Gastroesophageal sphincter (tissue), 4 donors: ENCODE measurements at regions not wholly inside any gene's neighbourhood (a gene's known extent, or its start where the extent isn't known, plus 50 kb on each side); places are given as distances from the start of the nearest gene placed in this dataset.

Source experiments
- ATAC-seq: fragments of 150-250 bp; one replicate; pipeline ENCODE4 v1.9.1; 2016; ENCODE audit warnings: mild to moderate bottlenecking, moderate library complexity
- H3K27ac ChIP-seq, 4 donors: fragments of 200-600 bp; sonication (generic) in 3 of 4; 1 replicate in 3 of 4; 2 replicates in 1 of 4; pipeline ENCODE4 v1.5.1; 2016 to 2019
- H3K27me3 ChIP-seq: fragments of 200-600 bp; sonication (generic); one replicate; pipeline ENCODE4 v1.5.1; 2019
- H3K36me3 ChIP-seq, 2 donors: fragments of 200-600 bp; sonication (generic); one replicate each; pipeline ENCODE4 v1.5.1; 2019; ENCODE audit warnings: control low read depth in 1 of 2
- H3K4me1 ChIP-seq, 3 donors: fragments of 200-600 bp; sonication (generic); 1 replicate in 2 of 3; 2 replicates in 1 of 3; pipeline ENCODE4 v1.5.1; 2016 to 2019; ENCODE audit warnings: control low read depth in 2 of 3
- H3K4me3 ChIP-seq, 2 donors: fragments of 200-600 bp; sonication (generic); one replicate each; pipeline ENCODE4 v1.5.1; 2019; ENCODE audit warnings: mild to moderate bottlenecking in 1 of 2, moderate library complexity in 1 of 2
- H3K9me3 ChIP-seq, 3 donors: fragments of 200-600 bp; sonication (generic); one replicate each; pipeline ENCODE4 v1.5.1; 2017 to 2019; ENCODE audit warnings: control low read depth in 2 of 3
- EP300 ChIP-seq: sonication (generic); formaldehyde crosslinking; IDR thresholded peaks from one replicate; pipeline ENCODE4 v1.6.1; 2017; ENCODE audit warnings: antibody characterized with exemption, mild to moderate bottlenecking
- POLR2A ChIP-seq, 2 donors: fragments of 450-650 bp; IDR thresholded peaks; one replicate each; pipeline ENCODE4 v1.6.1; 2017; ENCODE audit warnings: antibody characterized with exemption in 2 of 2, mild to moderate bottlenecking in 2 of 2, moderate library complexity in 1 of 2
- POLR2AphosphoS5 ChIP-seq: sonication (generic); formaldehyde crosslinking; IDR thresholded peaks from one replicate; pipeline ENCODE4 v1.6.1; 2017; ENCODE audit warnings: antibody characterized with exemption
- WGBS, 2 donors: methylation state at CpG; one replicate each; pipeline ENCODE4 v1.1.5; 2018; ENCODE audit warnings: low coverage in 1 of 2; 5-methylcytosine and 5-hydroxymethylcytosine counted together
- TF ChIP-seq, protein P1 (sequence below), 4 experiments: fragments of 200-600 bp in 2 of 4; fragments of 450-650 bp in 2 of 4; sonication (generic) in 1 of 4; IDR thresholded peaks; one replicate each; pipeline ENCODE4 v1.5.1; 2017 to 2019; ENCODE audit warnings: antibody characterized with exemption in 4 of 4, mild to moderate bottlenecking in 2 of 4, moderate library complexity in 2 of 4

DNA sequence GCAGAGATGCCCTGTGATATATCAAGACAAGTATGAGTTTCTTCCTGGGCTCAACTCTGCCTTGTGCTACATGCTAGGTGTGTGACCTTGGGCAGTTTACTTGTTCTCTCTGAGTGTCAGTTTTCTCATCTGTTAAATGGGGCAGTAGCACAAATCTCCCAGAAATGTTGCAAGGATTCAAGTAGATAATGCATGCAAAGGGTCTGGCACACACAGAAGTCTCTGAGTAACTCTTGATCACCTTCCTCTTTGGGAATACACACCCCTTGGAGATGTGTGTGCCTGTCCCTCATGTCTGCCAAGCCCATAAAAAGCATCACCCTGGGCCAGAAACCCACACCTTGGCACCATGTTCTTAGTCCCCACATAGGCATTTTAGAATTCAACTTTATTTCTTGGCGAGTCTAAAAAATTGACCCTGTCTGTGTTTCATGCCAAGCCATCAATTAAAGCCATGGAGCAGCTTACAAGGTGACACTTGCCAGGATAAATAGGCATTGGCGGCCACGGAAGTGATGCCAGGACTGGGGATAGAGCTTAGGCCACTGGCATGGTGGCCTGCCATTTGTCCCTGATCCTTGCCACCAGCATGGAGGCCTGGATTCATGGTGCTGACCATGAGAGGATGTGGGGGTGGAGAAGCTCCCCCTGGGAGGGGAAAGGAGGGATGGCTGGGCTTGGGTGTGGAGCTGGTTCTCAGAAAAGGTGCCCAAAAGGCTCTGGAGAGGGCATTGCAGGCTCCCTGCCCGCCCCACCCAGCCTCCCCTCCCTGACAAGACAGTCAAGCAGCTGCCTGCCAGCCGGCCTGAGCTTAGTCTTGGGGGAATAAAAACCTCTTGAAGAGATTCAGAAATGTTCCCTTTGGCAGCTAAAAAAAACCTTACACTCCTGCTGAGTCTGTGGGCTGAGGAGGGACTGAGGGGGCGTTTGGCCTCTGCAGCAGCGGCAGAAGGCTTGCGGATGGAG is 118.0 kb upstream of the IPO9 start:
- Histone ChIP-seq H3K9me3 (no peaks in the 10 kb centered on the region), H3K4me1 (peaks cover 7 to 78% (median 61%) of the 10 kb centered on the region in 3 donors), H3K27ac (peak overlapping the region; percentile 2 to 95 (median 85)), H3K27me3 (no peaks in the 10 kb centered on the region), H3K4me3 (no peak overlapping the region), H3K36me3 (no peaks in the 10 kb centered on the region)
- no peak for TF ChIP-seq EP300
- TF ChIP-seq POLR2AphosphoS5: no peak
- TF ChIP-seq, protein P1, sequence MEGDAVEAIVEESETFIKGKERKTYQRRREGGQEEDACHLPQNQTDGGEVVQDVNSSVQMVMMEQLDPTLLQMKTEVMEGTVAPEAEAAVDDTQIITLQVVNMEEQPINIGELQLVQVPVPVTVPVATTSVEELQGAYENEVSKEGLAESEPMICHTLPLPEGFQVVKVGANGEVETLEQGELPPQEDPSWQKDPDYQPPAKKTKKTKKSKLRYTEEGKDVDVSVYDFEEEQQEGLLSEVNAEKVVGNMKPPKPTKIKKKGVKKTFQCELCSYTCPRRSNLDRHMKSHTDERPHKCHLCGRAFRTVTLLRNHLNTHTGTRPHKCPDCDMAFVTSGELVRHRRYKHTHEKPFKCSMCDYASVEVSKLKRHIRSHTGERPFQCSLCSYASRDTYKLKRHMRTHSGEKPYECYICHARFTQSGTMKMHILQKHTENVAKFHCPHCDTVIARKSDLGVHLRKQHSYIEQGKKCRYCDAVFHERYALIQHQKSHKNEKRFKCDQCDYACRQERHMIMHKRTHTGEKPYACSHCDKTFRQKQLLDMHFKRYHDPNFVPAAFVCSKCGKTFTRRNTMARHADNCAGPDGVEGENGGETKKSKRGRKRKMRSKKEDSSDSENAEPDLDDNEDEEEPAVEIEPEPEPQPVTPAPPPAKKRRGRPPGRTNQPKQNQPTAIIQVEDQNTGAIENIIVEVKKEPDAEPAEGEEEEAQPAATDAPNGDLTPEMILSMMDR (IDR thresholded peaks at IDR 0.05): no peak
- no peak for TF ChIP-seq POLR2A (IDR thresholded peaks at IDR 0.05)
- ATAC-seq: no peak
- 30 to 68% methylated on average over 3 to 4 of the region's 8 CpGs for WGBS, 2 donors

DNA sequence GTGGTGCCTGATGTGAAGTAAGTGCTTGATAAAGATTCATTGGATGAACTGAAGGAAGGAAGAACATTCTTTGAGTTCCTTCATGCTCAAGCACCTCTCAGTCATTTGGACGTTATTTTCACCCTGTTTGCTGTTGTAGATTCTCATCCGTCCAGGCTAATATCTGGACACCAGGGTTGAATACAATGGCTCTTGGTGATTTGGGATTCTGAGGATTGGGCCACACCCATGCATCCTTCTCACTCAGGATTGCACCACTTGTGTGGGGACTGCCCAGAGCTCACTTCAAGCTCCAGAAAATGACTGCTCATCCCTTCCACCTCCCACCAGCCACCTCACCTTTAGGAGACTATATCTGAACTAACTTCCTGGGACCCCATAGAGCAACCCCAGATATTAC is 117.1 kb upstream of the IPO9 start:
- Histone ChIP-seq H3K4me3 (no peak overlapping the region), H3K9me3 (no peaks in the 10 kb centered on the region), H3K27ac (peak overlapping the region; percentile 30 to 95 (median 85)), H3K4me1 (peaks cover 7 to 87% (median 64%) of the 10 kb centered on the region in 3 donors), H3K27me3 (no peaks in the 10 kb centered on the region), H3K36me3 (no peaks in the 10 kb centered on the region)
- TF ChIP-seq, protein P1 (IDR thresholded peaks at IDR 0.05): no peak
- no peak for TF ChIP-seq EP300
- no peak for TF ChIP-seq POLR2AphosphoS5
- TF ChIP-seq POLR2A (IDR thresholded peaks at IDR 0.05): no peak
- WGBS, 2 donors: 19 to 63% methylated on average over 2 of the region's 2 CpGs
- ATAC-seq: peak; percentile 4

DNA sequence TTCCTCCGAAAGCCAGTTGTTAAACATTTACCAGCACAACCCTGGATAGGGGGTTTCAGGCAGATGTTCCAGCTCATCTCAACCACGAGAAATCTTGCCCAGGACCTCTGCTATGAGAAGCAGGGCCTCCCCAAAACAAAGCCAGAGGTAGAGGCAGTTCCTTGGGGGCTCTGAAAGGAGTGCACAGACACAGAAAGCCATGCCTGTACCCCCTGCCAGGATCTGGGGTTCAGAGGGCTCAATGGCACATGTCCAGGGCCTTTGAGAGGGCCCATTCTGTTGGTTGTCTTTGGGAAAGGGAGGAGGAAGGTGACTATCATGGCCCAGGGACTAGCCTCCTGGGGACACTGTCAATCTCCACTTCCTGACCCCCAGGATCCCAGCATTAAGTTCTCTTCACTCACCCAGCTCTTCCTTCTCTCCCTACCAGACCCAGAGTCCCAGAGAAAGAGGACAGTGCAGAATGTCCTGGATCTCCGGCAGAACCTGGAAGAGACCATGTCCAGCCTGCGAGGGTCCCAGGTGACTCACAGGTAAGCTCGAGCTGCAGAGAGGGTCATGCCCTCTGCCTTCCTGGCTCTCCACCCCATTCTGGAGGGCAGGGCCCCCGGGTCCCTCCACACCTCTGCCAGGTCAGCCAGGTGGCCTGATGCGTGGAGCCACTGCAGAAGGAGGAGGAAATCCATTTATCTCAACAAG is 116.4 kb upstream of the IPO9 start:
- H3K36me3 ChIP-seq: no peaks in the 10 kb centered on the region
- peaks cover 7 to 95% (median 66%) of the 10 kb centered on the region in 3 donors for H3K4me1 ChIP-seq
- TF ChIP-seq, protein P1 (IDR thresholded peaks at IDR 0.05): no peak
- TF ChIP-seq POLR2A (IDR thresholded peaks at IDR 0.05) (no peak), EP300 (no peak), POLR2AphosphoS5 (no peak)
- peak overlapping the region; percentile 64 to 95 (median 85) for H3K27ac ChIP-seq
- ATAC-seq: no peak
- H3K9me3 ChIP-seq: no peaks in the 10 kb centered on the region
- no peak overlapping the region for H3K4me3 ChIP-seq
- H3K27me3 ChIP-seq: no peaks in the 10 kb centered on the region
- WGBS, 2 donors: 54 to 94% methylated on average over 2 to 3 of the region's 7 CpGs

DNA sequence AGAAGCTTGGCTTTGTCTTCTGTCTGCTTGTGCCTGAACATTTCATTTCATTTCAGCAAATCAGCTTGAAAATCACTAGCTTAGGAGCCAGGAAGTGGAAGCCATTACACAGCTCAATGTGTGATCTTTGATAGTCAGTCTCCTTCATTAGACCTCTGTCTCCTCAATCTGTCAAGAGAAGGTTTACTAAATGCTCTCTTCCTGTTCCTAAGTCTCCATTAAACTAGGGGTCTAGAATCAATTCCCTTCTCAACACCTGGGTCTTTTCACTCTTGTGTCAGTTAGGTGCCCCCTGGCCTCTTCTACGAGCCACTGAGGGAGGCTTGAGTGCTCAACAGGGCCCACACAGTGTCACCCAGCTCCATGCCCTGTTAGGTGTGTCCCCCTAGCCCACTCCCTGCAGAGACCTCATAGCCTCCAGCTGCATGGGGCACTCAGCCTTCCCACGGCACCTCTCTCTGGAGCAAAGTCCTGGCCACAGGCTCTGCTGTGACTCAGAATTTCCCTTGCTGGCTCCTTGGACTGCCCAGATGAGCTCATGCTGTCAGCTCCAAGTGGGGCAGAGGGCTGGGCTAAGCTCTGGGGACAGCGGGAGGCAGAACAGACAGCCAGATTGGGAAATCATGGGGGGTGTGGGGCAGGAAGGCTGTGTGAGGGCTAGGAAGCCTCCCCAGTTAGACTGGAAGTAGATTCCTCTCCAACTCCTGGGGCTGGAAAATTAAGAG is 115.7 kb upstream of the IPO9 start:
- ATAC-seq: peak; percentile 91
- no peak for TF ChIP-seq POLR2A (IDR thresholded peaks at IDR 0.05)
- TF ChIP-seq POLR2AphosphoS5: peak; percentile 99
- peaks cover 0 to 2% of the 10 kb centered on the region in 2 donors for H3K36me3 ChIP-seq
- 20% methylated on average over 1 of the region's 3 CpGs for WGBS, 2 donors
- peaks cover 7 to 89% (median 61%) of the 10 kb centered on the region in 3 donors for H3K4me1 ChIP-seq
- H3K9me3 ChIP-seq: no peaks in the 10 kb centered on the region
- H3K4me3 ChIP-seq: no peak overlapping the region
- H3K27me3 ChIP-seq: no peaks in the 10 kb centered on the region
- peak overlapping the region; percentile 64 to 95 (median 85) for H3K27ac ChIP-seq
